Gastroesophageal sphincter (tissue), 3 donors: ENCODE measurements at regions not wholly inside any gene's neighbourhood (a gene's known extent, or its start where the extent isn't known, plus 50 kb on each side); places are given as distances from the start of the nearest gene placed in this dataset.

Experiments used
- CTCF ChIP-seq, 4 experiments: fragments of 200-600 bp in 2 of 4; fragments of 450-650 bp in 2 of 4; sonication (generic) in 1 of 4; IDR thresholded peaks; one replicate each; pipeline ENCODE4 v1.5.1; 2017 to 2019; ENCODE audit warnings: antibody characterized with exemption in 4 of 4, mild to moderate bottlenecking in 2 of 4, moderate library complexity in 2 of 4
- POLR2A ChIP-seq, 2 donors: fragments of 450-650 bp; IDR thresholded peaks; one replicate each; pipeline ENCODE4 v1.6.1; 2017; ENCODE audit warnings: antibody characterized with exemption in 2 of 2, mild to moderate bottlenecking in 2 of 2, moderate library complexity in 1 of 2

- no peak for TF ChIP-seq POLR2A (IDR thresholded peaks at IDR 0.05)
- no peak for TF ChIP-seq CTCF (IDR thresholded peaks at IDR 0.05)
Measured at GRCh38 chr1:25003457-25004190, 73.5 kb upstream of the RUNX3 start.
